Mesenchymal stem cell (in vitro differentiated cells and primary cell): ENCODE measurements at regions not wholly inside any gene's neighbourhood (a gene's known extent, or its start where the extent isn't known, plus 50 kb on each side); places are given as distances from the start of the nearest gene placed in this dataset.
"Not testable (repeated sequence)": the region's sequence is repeated elsewhere in the genome, so short reads cannot be mapped to it uniquely, and the experiment has no call there.

ENCODE experiments used
- DNase-seq: peaks from one replicate; pipeline ENCODE4 v3.0.0-alpha.2; 2013
- H2AFZ ChIP-seq: one replicate; pipeline ENCODE4 v1.6.1; 2013; ENCODE audit warnings: low read depth, mild to moderate bottlenecking, control low read depth, inconsistent platforms, low read length, moderate library complexity
- H2AK5ac ChIP-seq: 2 replicates; pipeline ENCODE4 v1.6.1; 2013; ENCODE audit warnings: low read length, moderate library complexity, mild to moderate bottlenecking, inconsistent platforms; ENCODE audit not compliant: severe bottlenecking
- H2BK120ac ChIP-seq: one replicate; pipeline ENCODE4 v1.6.1; 2013; ENCODE audit warnings: low read depth, mild to moderate bottlenecking, inconsistent platforms, low read length, moderate library complexity
- H2BK12ac ChIP-seq, 2 experiments: one replicate each; pipeline ENCODE4 v1.6.1; 2013; ENCODE audit warnings: inconsistent platforms in 2 of 2, low read length in 2 of 2, mild to moderate bottlenecking in 2 of 2, moderate library complexity in 2 of 2, control low read depth in 1 of 2
- H2BK15ac ChIP-seq: one replicate; pipeline ENCODE4 v1.6.1; 2013; ENCODE audit warnings: mild to moderate bottlenecking, low read depth, inconsistent platforms; ENCODE audit not compliant: poor library complexity, severe bottlenecking
- H2BK5ac ChIP-seq: 2 replicates; pipeline ENCODE4 v1.6.1; 2013; ENCODE audit warnings: low read depth, mild to moderate bottlenecking, low read length, control low read depth, inconsistent platforms; ENCODE audit not compliant: poor library complexity, severe bottlenecking
- H3K14ac ChIP-seq, 2 experiments: one replicate each; pipeline ENCODE4 v1.6.1; 2013; ENCODE audit warnings: inconsistent platforms in 2 of 2, low read length in 2 of 2, control low read depth in 1 of 2, mild to moderate bottlenecking in 1 of 2, moderate library complexity in 1 of 2
- H3K18ac ChIP-seq, 2 experiments: one replicate each; pipeline ENCODE4 v1.6.1; 2013; ENCODE audit warnings: inconsistent platforms in 2 of 2, low read length in 2 of 2, control low read depth in 1 of 2, low read depth in 1 of 2, mild to moderate bottlenecking in 1 of 2
- H3K23ac ChIP-seq, 2 experiments: one replicate each; pipeline ENCODE4 v1.6.1; 2013; ENCODE audit warnings: inconsistent platforms in 2 of 2, low read length in 2 of 2, mild to moderate bottlenecking in 2 of 2, moderate library complexity in 2 of 2, control low read depth in 1 of 2
- H3K27ac ChIP-seq: 2 replicates; pipeline ENCODE4 v1.5.1; 2013; ENCODE audit warnings: mild to moderate bottlenecking, moderate library complexity, low read length, control low read depth, inconsistent platforms; ENCODE audit not compliant: poor library complexity, severe bottlenecking
- H3K27me3 ChIP-seq, 2 experiments: 2 replicates each; pipeline versions ENCODE4 v1.6.1 to v1.7.0; 2013; ENCODE audit warnings: low read length in 2 of 2, mild to moderate bottlenecking in 2 of 2, moderate library complexity in 2 of 2, control low read depth in 1 of 2, inconsistent platforms in 1 of 2; ENCODE audit not compliant: control insufficient read depth in 1 of 2, insufficient read depth in 1 of 2
- H3K36me3 ChIP-seq, 2 experiments: 2 replicates each; pipeline versions ENCODE4 v1.6.1 to v1.7.0; 2013; ENCODE audit warnings: low read length in 2 of 2, control low read depth in 1 of 2, inconsistent platforms in 1 of 2, low read depth in 1 of 2, mild to moderate bottlenecking in 1 of 2; ENCODE audit not compliant: insufficient read depth in 2 of 2, control insufficient read depth in 1 of 2
- H3K4ac ChIP-seq, 2 experiments: one replicate each; pipeline ENCODE4 v1.6.1; 2013; ENCODE audit warnings: inconsistent platforms in 2 of 2, low read length in 2 of 2, mild to moderate bottlenecking in 2 of 2, moderate library complexity in 2 of 2, control low read depth in 1 of 2, low read depth in 1 of 2
- H3K4me1 ChIP-seq: 2 replicates; pipeline ENCODE4 v1.6.1; 2013; ENCODE audit warnings: low read depth, low read length, control low read depth; ENCODE audit not compliant: control insufficient read depth, insufficient read depth
- H3K4me2 ChIP-seq: 2 replicates; pipeline ENCODE4 v1.6.1; 2013; ENCODE audit warnings: low read length, mild to moderate bottlenecking, inconsistent platforms; ENCODE audit not compliant: poor library complexity, severe bottlenecking
- H3K4me3 ChIP-seq, 2 experiments: 2 replicates each; pipeline versions ENCODE4 v1.5.1 to v1.7.0; 2013; ENCODE audit warnings: low read length in 2 of 2, mild to moderate bottlenecking in 2 of 2, control low read depth in 1 of 2, low read depth in 1 of 2; ENCODE audit not compliant: insufficient read depth in 1 of 2
- H3K79me1 ChIP-seq: replicated peaks from 2 replicates; pipeline ENCODE4 v1.6.1; 2013; ENCODE audit warnings: mild to moderate bottlenecking, control low read depth, low read length, inconsistent platforms; ENCODE audit not compliant: poor library complexity, severe bottlenecking
- H3K9ac ChIP-seq: 2 replicates; pipeline ENCODE4 v1.7.0; 2013; ENCODE audit warnings: mild to moderate bottlenecking, low read length, moderate library complexity
- H3K9me3 ChIP-seq: 2 replicates; pipeline ENCODE4 v1.7.0; 2013; ENCODE audit warnings: mild to moderate bottlenecking, low read length; ENCODE audit not compliant: control insufficient read depth
- H4K8ac ChIP-seq: one replicate; pipeline ENCODE4 v1.6.1; 2013; ENCODE audit warnings: inconsistent platforms, mild to moderate bottlenecking, low read length, moderate library complexity
- H4K91ac ChIP-seq: one replicate; pipeline ENCODE4 v1.6.1; 2013; ENCODE audit warnings: mild to moderate bottlenecking, low read length, inconsistent platforms
- WGBS: methylation state at CpG from one replicate; pipeline ENCODE4 v1.1.7; 2013; ENCODE audit warnings: mixed read lengths; 5-methylcytosine and 5-hydroxymethylcytosine counted together

DNA sequence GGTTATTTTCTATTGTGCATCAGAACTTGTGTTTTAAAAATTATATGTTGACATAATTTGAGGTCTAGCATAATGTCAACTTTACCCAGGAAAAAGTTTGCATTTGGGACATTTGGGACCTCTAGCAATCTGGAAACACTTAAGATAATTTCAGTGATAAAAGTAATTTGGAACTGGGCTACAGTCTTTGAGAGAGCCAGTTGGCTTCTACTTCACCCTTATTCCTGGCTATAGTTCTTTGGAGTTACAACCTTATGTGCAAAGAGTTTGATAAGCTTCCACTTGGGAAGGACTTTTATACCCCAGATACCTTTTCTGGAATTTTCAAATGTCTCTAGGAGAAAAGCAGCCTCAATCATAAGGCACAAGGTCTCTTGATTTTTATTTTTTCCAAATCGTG is 139.3 kb downstream of the ARRDC3 start:
- H2BK12ac ChIP-seq = no peak overlapping the region
- no peak overlapping the region for H2BK5ac ChIP-seq
- no peak overlapping the region for H3K4ac ChIP-seq
- H3K14ac ChIP-seq = no peak overlapping the region
- H2BK120ac ChIP-seq = no peak overlapping the region
- H4K91ac ChIP-seq = no peak overlapping the region
- H3K4me2 ChIP-seq = no peak overlapping the region
- H3K27me3 ChIP-seq = no peaks in the 10 kb centered on the region
- no peaks in the 10 kb centered on the region for H3K4me1 ChIP-seq
- H3K23ac ChIP-seq = no peak overlapping the region
- no peak for DNase-seq
- no peaks in the 10 kb centered on the region for H3K36me3 ChIP-seq
- H4K8ac ChIP-seq = no peak overlapping the region
- no peak overlapping the region for H2AFZ ChIP-seq
- no peak overlapping the region for H3K18ac ChIP-seq
- no peak overlapping the region for H3K9ac ChIP-seq
- H3K27ac ChIP-seq = no peak overlapping the region
- WGBS = no CpG with 5 or more reads among the region's 1 CpG
- no peaks in the 10 kb centered on the region for H3K79me1 ChIP-seq
- no peak overlapping the region for H3K4me3 ChIP-seq
- no peak overlapping the region for H2AK5ac ChIP-seq
- H3K9me3 ChIP-seq = peaks cover 28% of the 10 kb centered on the region
- H2BK15ac ChIP-seq = no peak overlapping the region

DNA sequence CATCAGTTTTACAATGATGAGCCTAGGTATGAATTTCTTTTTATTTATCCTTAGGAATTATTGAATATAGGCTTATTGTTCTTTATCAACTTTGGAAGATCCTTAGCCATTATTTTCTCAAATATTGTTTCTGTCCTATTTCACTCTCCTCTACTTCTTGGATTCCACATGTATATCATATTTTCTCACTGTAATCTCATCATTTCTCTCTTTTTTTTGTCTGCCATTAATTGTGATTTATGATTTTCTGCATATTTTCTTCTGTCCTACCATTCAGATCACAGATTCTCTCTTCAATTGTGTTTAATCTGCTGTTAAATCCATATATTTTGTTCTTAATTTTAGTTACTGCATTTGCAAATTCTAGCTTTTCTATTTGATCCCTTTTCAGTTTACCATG is 139.8 kb downstream of the ARRDC3 start:
- Histone ChIP-seq H3K79me1 (no peaks in the 10 kb centered on the region), H3K4me2 (no peak overlapping the region), H3K27ac (no peak overlapping the region), H3K23ac (no peak overlapping the region), H3K14ac (no peak overlapping the region), H3K27me3 (no peaks in the 10 kb centered on the region), H3K18ac (no peak overlapping the region), H2BK5ac (no peak overlapping the region), H3K4ac (no peak overlapping the region), H2AFZ (no peak overlapping the region), H4K91ac (no peak overlapping the region), H2BK120ac (no peak overlapping the region), H2BK15ac (no peak overlapping the region), H3K9ac (no peak overlapping the region), H4K8ac (no peak overlapping the region), H3K9me3 (peaks cover 28% of the 10 kb centered on the region), H3K36me3 (no peaks in the 10 kb centered on the region), H3K4me3 (no peak overlapping the region), H2AK5ac (no peak overlapping the region), H3K4me1 (no peaks in the 10 kb centered on the region), H2BK12ac (no peak overlapping the region)
- no peak for DNase-seq

DNA sequence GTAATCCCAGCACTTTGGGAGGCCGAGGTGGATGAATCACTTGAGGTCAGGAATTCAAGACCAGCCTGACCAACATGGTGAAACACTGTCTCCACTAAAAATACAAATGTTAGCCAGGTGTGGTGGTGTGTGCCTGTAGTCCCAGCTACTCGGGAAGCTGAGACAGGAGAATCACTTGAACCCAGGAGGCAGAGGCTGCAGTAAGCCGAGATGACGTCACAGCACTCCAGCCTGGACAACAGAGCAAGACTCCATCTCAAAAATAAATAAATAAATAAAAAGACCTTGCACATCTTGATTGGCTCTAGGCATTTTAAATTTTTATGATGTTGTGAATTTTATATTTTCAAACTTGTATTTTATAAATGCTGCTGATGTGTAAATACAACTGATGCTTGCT is 141.7 kb downstream of the ARRDC3 start:
- not testable (repeated sequence) for H3K4me3 ChIP-seq

DNA sequence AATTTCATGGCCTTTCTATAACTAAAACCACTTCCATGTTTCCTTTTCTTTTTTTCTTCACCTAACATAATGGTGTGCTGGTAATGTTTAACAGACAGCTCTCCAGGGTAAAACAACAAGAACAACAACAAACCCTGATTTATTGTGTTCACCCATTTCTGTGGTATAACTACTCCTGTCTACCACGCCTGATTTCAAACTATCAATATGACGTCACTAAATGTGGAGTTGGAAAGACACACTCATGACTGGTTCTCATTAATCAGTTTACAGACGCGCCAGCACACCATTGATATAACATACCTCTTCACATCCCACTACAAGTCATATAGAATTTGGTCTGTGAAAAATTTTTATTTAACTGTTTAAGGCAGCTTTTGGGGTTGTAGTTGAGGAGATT is 142.9 kb downstream of the ARRDC3 start:
- no peak overlapping the region for H2BK12ac ChIP-seq
- H3K14ac ChIP-seq = no peak overlapping the region
- no peak for DNase-seq
- 100% methylated on average over 2 of the region's 4 CpGs for WGBS
- no peak overlapping the region for H2BK120ac ChIP-seq
- H3K4me3 ChIP-seq = no peak overlapping the region
- H3K36me3 ChIP-seq = no peaks in the 10 kb centered on the region
- no peak overlapping the region for H2AFZ ChIP-seq
- no peaks in the 10 kb centered on the region for H3K4me1 ChIP-seq
- no peak overlapping the region for H4K91ac ChIP-seq
- H3K27ac ChIP-seq = no peak overlapping the region
- no peak overlapping the region for H4K8ac ChIP-seq
- no peak overlapping the region for H2BK15ac ChIP-seq
- no peak overlapping the region for H2AK5ac ChIP-seq
- H3K79me1 ChIP-seq = no peaks in the 10 kb centered on the region
- H2BK5ac ChIP-seq = no peak overlapping the region
- peaks cover 28% of the 10 kb centered on the region for H3K9me3 ChIP-seq
- no peak overlapping the region for H3K18ac ChIP-seq
- H3K27me3 ChIP-seq = no peaks in the 10 kb centered on the region
- H3K4me2 ChIP-seq = no peak overlapping the region
- H3K23ac ChIP-seq = no peak overlapping the region
- no peak overlapping the region for H3K4ac ChIP-seq
- H3K9ac ChIP-seq = no peak overlapping the region

More for the DNA sequence above, 141.7 kb downstream of the ARRDC3 start:
- DNase-seq, H3K36me3 ChIP-seq, H2BK5ac ChIP-seq, H2AFZ ChIP-seq, H3K79me1 ChIP-seq, H3K14ac ChIP-seq, H3K4ac ChIP-seq, H3K18ac ChIP-seq, H3K27me3 ChIP-seq, H3K27ac ChIP-seq, H2BK15ac ChIP-seq, H3K9ac ChIP-seq, H2AK5ac ChIP-seq, H4K8ac ChIP-seq, H3K4me1 ChIP-seq, H3K23ac ChIP-seq, H2BK120ac ChIP-seq, H3K4me2 ChIP-seq, H4K91ac ChIP-seq, H2BK12ac ChIP-seq: not testable (repeated sequence)
- WGBS = 100% methylated on average over 1 of the region's 4 CpGs
- peaks cover 28% of the 10 kb centered on the region for H3K9me3 ChIP-seq
